Smooth muscle cell of the brain vasculature (primary cell): ENCODE measurements at regions not wholly inside any gene's neighbourhood (a gene's known extent, or its start where the extent isn't known, plus 50 kb on each side); places are given as distances from the start of the nearest gene placed in this dataset.

ENCODE experiments used
- DNase-seq: peaks from one replicate; pipeline ENCODE4 v3.0.0-alpha.2; 2012; ENCODE audit warnings: low read depth, low spot score

- DNase-seq = no peak
These were observed 124.7 kb upstream of the MGMT start for GRCh38 chr10:129342385-129342784.

- no peak for DNase-seq
These were observed 123.9 kb upstream of the MGMT start for GRCh38 chr10:129343141-129343540.

- DNase-seq = no peak
These were observed 122.9 kb upstream of the MGMT start for GRCh38 chr10:129344103-129344502.

- DNase-seq = no peak
These were observed 122.2 kb upstream of the MGMT start for GRCh38 chr10:129344731-129345355.

DNA sequence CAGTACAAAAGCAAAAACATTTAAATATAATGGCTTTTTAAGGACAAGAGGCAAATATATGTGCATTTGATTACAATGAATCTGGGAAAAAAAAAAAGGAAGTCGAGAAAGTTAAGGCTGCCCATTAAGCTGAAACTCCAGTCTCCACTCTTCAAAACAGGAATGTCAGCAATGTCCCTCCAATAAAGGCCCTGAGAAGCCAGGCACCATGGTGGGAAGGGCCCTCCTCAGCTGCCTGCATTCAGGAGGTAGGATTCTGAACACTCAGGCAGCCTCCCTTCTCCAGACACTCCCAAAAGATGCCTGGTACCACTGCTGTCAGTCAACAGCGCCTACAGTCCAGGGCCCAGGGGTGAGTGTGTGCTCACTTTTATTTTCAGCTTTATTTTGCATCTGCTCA, 121.3 kb upstream of the MGMT start:
- no peak for DNase-seq

- DNase-seq = no peak
These were observed 116.4 kb upstream of the MGMT start for GRCh38 chr10:129350690-129351089.

DNA sequence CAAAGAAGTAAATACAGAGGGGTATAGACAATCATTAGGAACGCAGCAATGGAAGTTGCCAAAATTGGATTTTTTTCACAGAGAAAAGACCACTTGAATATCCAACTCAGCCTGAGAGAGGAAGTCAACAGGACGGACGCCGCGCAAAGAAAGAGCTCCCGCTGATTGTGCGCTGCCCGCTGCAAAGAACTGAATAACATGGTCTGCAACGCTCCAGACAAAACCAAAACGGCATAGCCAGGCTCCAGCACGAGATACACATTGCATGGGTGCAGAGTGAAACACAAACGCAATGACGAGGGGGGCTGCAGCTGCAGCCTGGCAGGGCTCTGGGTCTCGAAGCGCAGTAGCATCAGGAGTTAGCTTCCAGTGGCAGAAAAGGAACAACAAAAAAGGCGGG, 113.9 kb upstream of the MGMT start:
- no peak for DNase-seq

GRCh38 chr10:129360046-129360445, 107.0 kb upstream of the MGMT start:
- no peak for DNase-seq

GRCh38 chr10:129361676-129362376, 105.2 kb upstream of the MGMT start:
- no peak for DNase-seq

- DNase-seq = no peak
These were observed 102.1 kb upstream of the MGMT start for GRCh38 chr10:129364949-129365348.

GRCh38 chr10:129365767-129366402, 101.2 kb upstream of the MGMT start:
- DNase-seq = no peak

- DNase-seq = no peak
These were observed 100.6 kb upstream of the MGMT start for GRCh38 chr10:129366450-129366849.

DNA sequence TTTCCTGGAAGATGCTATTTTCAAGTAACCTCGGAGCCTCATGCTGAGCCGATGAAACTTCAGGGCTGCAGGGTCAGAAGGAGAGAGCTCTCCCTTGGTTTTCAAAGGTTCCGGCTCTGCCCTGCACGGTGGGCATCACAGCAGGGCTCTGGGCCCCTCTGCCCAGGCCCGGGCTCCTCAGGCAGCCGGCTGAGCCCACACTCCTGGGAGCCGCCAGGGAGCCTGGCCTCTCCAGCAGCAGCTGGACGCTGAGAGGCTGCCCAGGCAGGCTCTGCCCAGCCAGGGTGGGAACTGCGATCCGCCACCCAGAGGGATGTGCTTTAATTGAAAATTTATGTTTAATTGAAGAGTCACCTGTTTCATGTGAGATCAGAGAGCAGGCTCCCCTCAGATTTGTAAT, 97.5 kb upstream of the MGMT start:
- DNase-seq = no peak

- DNase-seq = no peak
These were observed 95.5 kb upstream of the MGMT start for GRCh38 chr10:129371541-129371940.

DNA sequence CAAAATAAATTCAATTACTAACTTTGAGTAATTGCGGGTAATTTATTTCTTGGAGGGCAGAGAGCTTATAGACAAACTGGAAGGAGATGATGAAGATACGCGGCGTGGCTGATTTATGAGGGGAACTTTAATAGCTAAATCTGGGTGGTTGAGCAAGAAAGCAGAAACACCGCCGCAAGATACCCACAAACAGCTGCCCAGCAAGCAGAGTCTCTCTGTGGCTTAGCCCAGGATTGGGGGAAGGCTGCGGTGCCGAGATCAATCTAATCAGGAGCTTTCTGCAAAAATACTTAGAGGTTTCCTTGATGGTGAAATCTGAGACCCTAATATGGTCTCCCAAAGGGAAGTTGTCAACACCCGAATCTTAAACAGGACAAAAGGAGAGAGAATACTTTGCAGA, 94.9 kb upstream of the MGMT start:
- DNase-seq = no peak

DNA sequence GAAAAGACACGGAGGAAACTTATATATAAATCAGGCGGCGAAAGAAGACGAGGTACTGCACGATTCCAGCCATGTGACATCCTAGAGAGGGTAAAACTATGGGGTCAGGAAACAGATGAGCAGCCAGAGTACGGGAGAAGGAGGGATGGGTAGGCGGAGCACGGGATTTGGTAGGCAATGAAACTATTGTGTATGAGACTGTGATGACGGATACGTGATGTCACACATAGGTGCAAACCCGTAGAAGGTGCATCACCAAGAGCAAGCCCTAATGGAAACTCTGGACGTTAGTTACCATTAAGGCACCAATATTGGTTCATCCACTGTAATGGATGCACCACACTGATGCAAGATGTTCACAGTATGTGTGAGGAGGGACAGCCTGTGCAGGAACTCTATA, 93.8 kb upstream of the MGMT start:
- no peak for DNase-seq

DNA sequence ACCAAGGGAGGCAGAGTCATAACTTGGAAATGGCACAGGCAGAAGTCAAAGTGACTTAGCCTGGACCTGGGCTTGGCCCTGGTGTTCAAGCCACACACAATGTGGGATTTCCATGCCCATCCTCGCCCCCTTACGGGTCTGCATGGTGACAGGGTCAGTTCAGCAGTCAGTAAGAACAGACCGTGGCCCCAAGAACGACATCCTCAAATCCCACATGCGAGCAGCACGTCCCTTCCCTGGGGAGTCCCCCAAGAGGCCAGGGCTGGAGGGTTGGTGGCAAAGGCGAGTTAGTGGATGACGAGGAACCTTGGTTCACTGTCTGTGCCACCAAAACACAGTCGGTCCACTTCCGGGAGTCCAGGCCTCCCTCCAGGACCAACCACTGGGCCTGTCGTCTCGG, 93.3 kb upstream of the MGMT start:
- no peak for DNase-seq

GRCh38 chr10:129375171-129375570, 91.9 kb upstream of the MGMT start:
- no peak for DNase-seq

DNA sequence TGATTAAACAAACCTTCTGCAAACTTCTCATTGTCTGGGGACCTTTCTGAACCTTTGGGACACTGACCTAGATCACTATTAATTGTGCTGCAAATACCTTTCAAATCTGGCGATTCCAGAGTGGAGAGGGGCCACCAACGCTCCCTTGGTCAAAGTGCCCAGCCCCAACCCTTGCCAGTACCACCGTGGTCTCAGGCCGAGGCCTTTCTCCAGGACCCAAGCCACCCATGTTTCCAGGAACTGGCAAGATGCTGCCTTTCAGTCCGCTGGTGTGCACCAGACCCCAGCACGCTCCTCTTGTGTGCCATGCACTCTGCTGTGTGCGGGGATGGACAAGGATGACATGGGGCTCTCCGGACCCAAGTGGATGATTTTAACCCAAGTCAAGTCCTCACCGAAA, 91.1 kb upstream of the MGMT start:
- DNase-seq = no peak

- DNase-seq = no peak
These were observed 86.8 kb upstream of the MGMT start for GRCh38 chr10:129380279-129380678.

GRCh38 chr10:129381741-129382140, 85.3 kb upstream of the MGMT start:
- DNase-seq = no peak

GRCh38 chr10:129382401-129382800, 84.6 kb upstream of the MGMT start:
- DNase-seq = no peak

GRCh38 chr10:129383651-129384050, 83.4 kb upstream of the MGMT start:
- DNase-seq = no peak
